ENCODE measurements at regions not wholly inside any gene's neighbourhood (a gene's known extent, or its start where the extent isn't known, plus 50 kb on each side); places are given as distances from the start of the nearest gene placed in this dataset.

GRCh38 chr3:59688636-59689035 lies 638.8 kb upstream of the CFAP20DC start:
- no peak for DNase-seq
- H3K27ac ChIP-seq: no peak overlapping the region
- WGBS, 3 donors: 30 to 47% (median 37%) methylated on average over 2 of the region's 2 CpGs
- no peaks in the 10 kb centered on the region for H3K36me3 ChIP-seq
- intact Hi-C loops (cut with DNase I): no loop called here
- TF ChIP-seq EP300 (IDR thresholded peaks at IDR 0.05) (no peak), POLR2A (IDR thresholded peaks at IDR 0.05) (no peak), CTCF (IDR thresholded peaks at IDR 0.05) (no peak)
- H3K27me3 ChIP-seq: no peaks in the 10 kb centered on the region
- H3K9me3 ChIP-seq: no peaks in the 10 kb centered on the region
- no peaks in the 10 kb centered on the region for H3K4me1 ChIP-seq (ENCODE audit: insufficient read depth)
- H3K4me3 ChIP-seq: no peak overlapping the region

- H3K36me3 ChIP-seq: no peaks in the 10 kb centered on the region
- no peaks in the 10 kb centered on the region for H3K27me3 ChIP-seq
Measured at GRCh38 chr3:59685432-59685831, 635.6 kb upstream of the CFAP20DC start.

GRCh38 chr3:59684766-59685165 lies 634.9 kb upstream of the CFAP20DC start:
- intact Hi-C loops (cut with DNase I): no loop called here
- no peaks in the 10 kb centered on the region for H3K4me1 ChIP-seq (ENCODE audit: insufficient read depth)
- no peaks in the 10 kb centered on the region for H3K9me3 ChIP-seq
- WGBS, 3 donors: 77 to 80% (median 78%) methylated on average over 1 of the region's 1 CpG
- TF ChIP-seq EP300 (IDR thresholded peaks at IDR 0.05) (no peak), POLR2A (IDR thresholded peaks at IDR 0.05) (no peak), CTCF (IDR thresholded peaks at IDR 0.05) (no peak)
- H3K4me3 ChIP-seq: no peak overlapping the region
- no peaks in the 10 kb centered on the region for H3K27me3 ChIP-seq
- no peaks in the 10 kb centered on the region for H3K36me3 ChIP-seq
- no peak for DNase-seq
- H3K27ac ChIP-seq: no peak overlapping the region

More at GRCh38 chr3:59685432-59685831, 635.6 kb upstream of the CFAP20DC start:
- 86 to 92% (median 89%) methylated on average over 3 of the region's 3 CpGs for WGBS, 3 donors
- H3K4me1 ChIP-seq (ENCODE audit: insufficient read depth): no peaks in the 10 kb centered on the region
- H3K9me3 ChIP-seq: no peaks in the 10 kb centered on the region
- no peak overlapping the region for H3K4me3 ChIP-seq
- intact Hi-C loops (cut with DNase I): no loop called here
- DNase-seq: no peak
- no peak for TF ChIP-seq EP300 (IDR thresholded peaks at IDR 0.05)
- TF ChIP-seq POLR2A (IDR thresholded peaks at IDR 0.05): no peak
- TF ChIP-seq CTCF (IDR thresholded peaks at IDR 0.05): no peak
- H3K27ac ChIP-seq: no peak overlapping the region

GRCh38 chr3:59680919-59681318 lies 631.1 kb upstream of the CFAP20DC start:
- no peak overlapping the region for H3K4me3 ChIP-seq
- 86 to 93% (median 86%) methylated on average over 6 of the region's 6 CpGs for WGBS, 3 donors
- no peak overlapping the region for H3K27ac ChIP-seq
- H3K4me1 ChIP-seq (ENCODE audit: insufficient read depth): no peaks in the 10 kb centered on the region
- H3K9me3 ChIP-seq: no peaks in the 10 kb centered on the region
- intact Hi-C loops (cut with DNase I): no loop called here
- TF ChIP-seq CTCF (IDR thresholded peaks at IDR 0.05) (no peak), POLR2A (IDR thresholded peaks at IDR 0.05) (no peak), EP300 (IDR thresholded peaks at IDR 0.05) (no peak)
- no peaks in the 10 kb centered on the region for H3K27me3 ChIP-seq
- H3K36me3 ChIP-seq: no peaks in the 10 kb centered on the region
- DNase-seq: no peak
